IMR-90 (cell line): ENCODE measurements at regions not wholly inside any gene's neighbourhood (a gene's known extent, or its start where the extent isn't known, plus 50 kb on each side); places are given as distances from the start of the nearest gene placed in this dataset.

Experiments
- ATAC-seq: fragments of 200-7000 bp; cut with Tn5 transposase; 2 replicates; pipeline ENCODE4 v1.9.1; 2020; ENCODE audit warnings: low read depth, mild to moderate bottlenecking, moderate library complexity
- BruUV-seq: library from RNA; stranded (reverse); fragments of 400-500 nt; replicated peaks from 2 replicates; lab custom pipeline; 2021; lab: Mats Ljungman, UMichigan
- CTCF ChIA-PET: fragments of 300-600 bp; formaldehyde crosslinking; extraction: SDS; loops from one replicate; lab custom pipeline; 2021; ENCODE audit warnings: antibody characterized with exemption; lab: Yijun Ruan, JAX
- POLR2A ChIA-PET: fragments of 300-600 bp; sonication (Branson Sonifier 250); formaldehyde crosslinking; loops from one replicate; lab custom pipeline; 2022; ENCODE audit warnings: antibody characterized with exemption; ENCODE audit not compliant: unreplicated experiment; lab: Charles Lee
- DNase-seq: peaks from one replicate; pipeline ENCODE4 v3.0.0; 2013
- H2AFZ ChIP-seq: replicated peaks from 2 replicates; pipeline ENCODE3; 2013; ENCODE audit warnings: low read length, mild to moderate bottlenecking; ENCODE audit not compliant: poor library complexity
- H2AK5ac ChIP-seq: 2 replicates; pipeline ENCODE4 v1.6.1; 2013; ENCODE audit warnings: low read depth, low read length, inconsistent platforms
- H2AK9ac ChIP-seq: replicated peaks from 2 replicates; pipeline ENCODE3; 2013; ENCODE audit warnings: mild to moderate bottlenecking, low read depth, low read length, moderate library complexity; ENCODE audit not compliant: poor library complexity
- H2BK120ac ChIP-seq: 2 replicates; pipeline ENCODE4 v1.6.1; 2013; ENCODE audit warnings: low read depth, low read length, inconsistent platforms
- H2BK15ac ChIP-seq: 3 replicates; pipeline ENCODE4 v1.6.1; 2013; ENCODE audit warnings: low read depth, low read length, inconsistent platforms
- H2BK20ac ChIP-seq: 2 replicates; pipeline ENCODE4 v1.6.1; 2013; ENCODE audit warnings: low read depth, mild to moderate bottlenecking, inconsistent platforms, low read length, moderate library complexity
- H2BK5ac ChIP-seq: 2 replicates; pipeline ENCODE4 v1.6.1; 2013; ENCODE audit warnings: mild to moderate bottlenecking, low read depth, low read length, inconsistent platforms; ENCODE audit not compliant: poor library complexity, severe bottlenecking
- H3K14ac ChIP-seq: replicated peaks from 2 replicates; pipeline ENCODE4 v1.6.1; 2013; ENCODE audit warnings: low read depth, low read length, inconsistent platforms
- H3K18ac ChIP-seq: 2 replicates; pipeline ENCODE4 v1.6.1; 2013; ENCODE audit warnings: low read depth, low read length, control low read depth
- H3K23ac ChIP-seq: 2 replicates; pipeline ENCODE4 v1.6.1; 2013; ENCODE audit warnings: low read depth, low read length, inconsistent platforms
- H3K27ac ChIP-seq: 2 replicates; pipeline ENCODE4 v1.5.1; 2013; ENCODE audit warnings: mild to moderate bottlenecking, control low read depth, low read length; ENCODE audit not compliant: insufficient read depth
- H3K27me3 ChIP-seq: 2 replicates; pipeline ENCODE4 v1.6.1; 2013; ENCODE audit warnings: low read length; ENCODE audit not compliant: control insufficient read depth, insufficient read depth
- H3K36me3 ChIP-seq: 2 replicates; pipeline ENCODE4 v1.6.1; 2013; ENCODE audit warnings: low read length, mixed read lengths; ENCODE audit not compliant: control insufficient read depth, insufficient read depth
- H3K4ac ChIP-seq: 2 replicates; pipeline ENCODE4 v1.6.1; 2013; ENCODE audit warnings: low read depth, low read length, inconsistent platforms
- H3K4me1 ChIP-seq: 2 replicates; pipeline ENCODE4 v1.6.1; 2013; ENCODE audit warnings: low read length, mixed read lengths; ENCODE audit not compliant: control insufficient read depth, insufficient read depth
- H3K4me2 ChIP-seq: 2 replicates; pipeline ENCODE4 v1.6.1; 2013; ENCODE audit warnings: low read depth, mild to moderate bottlenecking, control low read depth, low read length, moderate library complexity
- H3K4me3 ChIP-seq: 2 replicates; pipeline ENCODE4 v1.5.1; 2013; ENCODE audit warnings: low read depth, mild to moderate bottlenecking, control low read depth, low read length, moderate library complexity; ENCODE audit not compliant: insufficient read depth
- H3K56ac ChIP-seq: 2 replicates; pipeline ENCODE4 v1.6.1; 2013; ENCODE audit warnings: low read length, inconsistent platforms; ENCODE audit not compliant: insufficient read depth; ENCODE audit errors: extremely low read depth
- H3K79me1 ChIP-seq, 2 experiments: 2 replicates each; pipeline ENCODE4 v1.6.1; 2013; ENCODE audit warnings: low read length in 2 of 2, inconsistent platforms in 1 of 2, low read depth in 1 of 2
- H3K9ac ChIP-seq: 2 replicates; pipeline ENCODE4 v1.6.1; 2013; ENCODE audit warnings: low read depth, low read length, control low read depth
- H3K9me1 ChIP-seq: 2 replicates; pipeline ENCODE4 v1.6.1; 2013; ENCODE audit warnings: low read length, inconsistent platforms; ENCODE audit not compliant: insufficient read depth
- H3K9me3 ChIP-seq: 2 replicates; pipeline ENCODE4 v1.6.1; 2013; ENCODE audit warnings: low read length; ENCODE audit not compliant: control insufficient read depth, insufficient read depth
- H4K20me1 ChIP-seq: 2 replicates; pipeline ENCODE4 v1.6.1; 2013; ENCODE audit warnings: low read length, inconsistent platforms; ENCODE audit not compliant: insufficient read depth
- H4K5ac ChIP-seq: 2 replicates; pipeline ENCODE4 v1.6.1; 2013; ENCODE audit warnings: mild to moderate bottlenecking, low read depth, low read length, control low read depth
- H4K8ac ChIP-seq, 2 experiments: 2 replicates each; pipeline ENCODE4 v1.6.1; 2013; ENCODE audit warnings: low read depth in 2 of 2, low read length in 2 of 2, control low read depth in 1 of 2, inconsistent platforms in 1 of 2
- H4K91ac ChIP-seq: 2 replicates; pipeline ENCODE4 v1.6.1; 2013; ENCODE audit warnings: low read depth, low read length, inconsistent platforms; ENCODE audit not compliant: insufficient read depth
- CEBPB ChIP-seq: IDR thresholded peaks from 2 replicates; pipeline ENCODE4 v1.6.1; 2012; ENCODE audit warnings: low read depth, low read length, improper control_type of control experiment
- ELK1 ChIP-seq: fragments of 150-350 bp; IDR thresholded peaks from 2 replicates; pipeline ENCODE4 v1.6.1; 2016; ENCODE audit warnings: low read depth, mild to moderate bottlenecking, low read length, moderate library complexity, borderline replicate concordance
- FOS ChIP-seq: fragments of 150-350 bp; IDR thresholded peaks from 2 replicates; pipeline ENCODE4 v1.6.1; 2016; ENCODE audit warnings: low read depth, low read length
- MAFK ChIP-seq: IDR thresholded peaks from 2 replicates; pipeline ENCODE4 v1.6.1; 2012; ENCODE audit warnings: low read depth, low read length, improper control_type of control experiment
- MAZ ChIP-seq: IDR thresholded peaks from 2 replicates; pipeline ENCODE4 v1.6.1; 2012; ENCODE audit warnings: low read depth, mild to moderate bottlenecking, low read length, improper control_type of control experiment, moderate library complexity, borderline replicate concordance
- MXI1 ChIP-seq: IDR thresholded peaks from 2 replicates; pipeline ENCODE4 v1.6.1; 2012; ENCODE audit warnings: low read depth, mild to moderate bottlenecking, low read length, moderate library complexity, borderline replicate concordance
- NFE2L2 ChIP-seq: fragments of 150-350 bp; IDR thresholded peaks from 2 replicates; pipeline ENCODE4 v1.6.1; 2016; ENCODE audit warnings: low read depth, mild to moderate bottlenecking, low read length
- POLR2A ChIP-seq: IDR thresholded peaks from 2 replicates; pipeline ENCODE4 v1.6.1; 2012; ENCODE audit warnings: mild to moderate bottlenecking, low read depth, low read length
- RAD21 ChIP-seq: IDR thresholded peaks from 2 replicates; pipeline ENCODE4 v1.6.1; 2012; ENCODE audit warnings: low read length, improper control_type of control experiment
- RCOR1 ChIP-seq: IDR thresholded peaks from 2 replicates; pipeline ENCODE4 v1.6.1; 2012; ENCODE audit warnings: mild to moderate bottlenecking, low read length, improper control_type of control experiment; ENCODE audit not compliant: insufficient replicate concordance
- RFX5 ChIP-seq: IDR thresholded peaks from 2 replicates; pipeline ENCODE4 v1.8.0; 2012; ENCODE audit warnings: low read depth, mild to moderate bottlenecking, low read length, moderate library complexity
- SMC3 ChIP-seq: fragments of 150-350 bp; IDR thresholded peaks from 2 replicates; pipeline ENCODE4 v1.6.1; 2016; ENCODE audit warnings: low read depth, mild to moderate bottlenecking, antibody characterized with exemption, low read length, moderate library complexity
- WGBS, 2 experiments: methylation state at CpG; one replicate each; pipeline versions ENCODE4 v1.1.5 to v1.1.7; 2013; ENCODE audit warnings: missing lambda C conversion rate in 2 of 2; ENCODE audit not compliant: insufficient read length in 1 of 2; ENCODE audit errors: extremely low coverage in 2 of 2; 5-methylcytosine and 5-hydroxymethylcytosine counted together
- dilution Hi-C: fragments of 300-500 bp; cut with HindIII; formaldehyde crosslinking; loops from one replicate; pipeline ENCODE4 v1.14.3; 2018; ENCODE audit warnings: low sequenced_read_pairs; ENCODE audit not compliant: unreplicated experiment
- in situ Hi-C: fragments of 300-500 bp; cut with MboI; formaldehyde crosslinking; loops from 3 replicates; pipeline ENCODE4 v1.14.3; 2019; ENCODE audit warnings: low sequenced_read_pairs, inconsistent platforms, mixed read lengths
- intact Hi-C: fragments of 100-400 bp; cut with micrococcal nuclease; formaldehyde crosslinking; loops from 2 replicates; pipeline ENCODE4 v1.10.0; 2022
- TF ChIP-seq, protein P1 (sequence below): fragments of 150-350 bp; IDR thresholded peaks from 2 replicates; pipeline ENCODE4 v1.6.1; 2017; ENCODE audit warnings: mild to moderate bottlenecking, antibody characterized with exemption, low read length, low read depth
- TF ChIP-seq, protein P2 (sequence below): conservative IDR thresholded peaks from 2 replicates; pipeline ENCODE4 v1.5.1; 2012; ENCODE audit warnings: mild to moderate bottlenecking, low read depth, low read length, improper control_type of control experiment

GRCh38 chr4:29734343-29735213, 985.6 kb upstream of the PCDH7 start (continued):
- TF ChIP-seq RAD21 = no peak

- H3K4me1 ChIP-seq = no peaks in the 10 kb centered on the region
- H4K8ac ChIP-seq = no peak overlapping the region
- no peaks in the 10 kb centered on the region for H3K79me1 ChIP-seq
- H3K4me3 ChIP-seq = no peak overlapping the region
- H2BK120ac ChIP-seq = no peak overlapping the region
- dilution Hi-C loops = no loop called here
- no peak overlapping the region for H3K18ac ChIP-seq
- no peak overlapping the region for H3K27ac ChIP-seq
- DNase-seq (no peak), ATAC-seq (no peak)
- no peak overlapping the region for H3K14ac ChIP-seq
- H2AK9ac ChIP-seq = no peak overlapping the region
- H2BK15ac ChIP-seq = no peak overlapping the region
- no peak overlapping the region for H3K23ac ChIP-seq
- intact Hi-C loops = no loop called here
- ChIA-PET POLR2A (no interaction called here), CTCF (no interaction called here)
- no peak overlapping the region for H3K4ac ChIP-seq
- no peak overlapping the region for H2AK5ac ChIP-seq
- in situ Hi-C loops = no loop called here
- no peaks in the 10 kb centered on the region for H3K36me3 ChIP-seq
- H2BK20ac ChIP-seq = no peak overlapping the region
- H3K4me2 ChIP-seq = no peak overlapping the region
- no peaks in the 10 kb centered on the region for H3K27me3 ChIP-seq
- H3K56ac ChIP-seq = no peak overlapping the region
- no peaks in the 10 kb centered on the region for H3K9me3 ChIP-seq
- H3K9ac ChIP-seq = no peak overlapping the region
- no CpG with 5 or more reads among the region's 3 CpGs for WGBS, 2 experiments
- H4K20me1 ChIP-seq = no peaks in the 10 kb centered on the region
- no peak overlapping the region for H2BK5ac ChIP-seq
- no peak overlapping the region for H4K5ac ChIP-seq
- H2AFZ ChIP-seq = no peak overlapping the region
- no TSS peak for BruUV-seq
- no peaks in the 10 kb centered on the region for H3K9me1 ChIP-seq
- no peak overlapping the region for H4K91ac ChIP-seq
- TF ChIP-seq MAFK (no peak), SMC3 (no peak), CEBPB (no peak), ELK1 (no peak), MAZ (no peak), RCOR1 (no peak), POLR2A (no peak), NFE2L2 (no peak), MXI1 (no peak), FOS (no peak), RFX5 (no peak)
- TF ChIP-seq, protein P1, sequence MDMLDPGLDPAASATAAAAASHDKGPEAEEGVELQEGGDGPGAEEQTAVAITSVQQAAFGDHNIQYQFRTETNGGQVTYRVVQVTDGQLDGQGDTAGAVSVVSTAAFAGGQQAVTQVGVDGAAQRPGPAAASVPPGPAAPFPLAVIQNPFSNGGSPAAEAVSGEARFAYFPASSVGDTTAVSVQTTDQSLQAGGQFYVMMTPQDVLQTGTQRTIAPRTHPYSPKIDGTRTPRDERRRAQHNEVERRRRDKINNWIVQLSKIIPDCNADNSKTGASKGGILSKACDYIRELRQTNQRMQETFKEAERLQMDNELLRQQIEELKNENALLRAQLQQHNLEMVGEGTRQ = no peak
- TF ChIP-seq, protein P2, sequence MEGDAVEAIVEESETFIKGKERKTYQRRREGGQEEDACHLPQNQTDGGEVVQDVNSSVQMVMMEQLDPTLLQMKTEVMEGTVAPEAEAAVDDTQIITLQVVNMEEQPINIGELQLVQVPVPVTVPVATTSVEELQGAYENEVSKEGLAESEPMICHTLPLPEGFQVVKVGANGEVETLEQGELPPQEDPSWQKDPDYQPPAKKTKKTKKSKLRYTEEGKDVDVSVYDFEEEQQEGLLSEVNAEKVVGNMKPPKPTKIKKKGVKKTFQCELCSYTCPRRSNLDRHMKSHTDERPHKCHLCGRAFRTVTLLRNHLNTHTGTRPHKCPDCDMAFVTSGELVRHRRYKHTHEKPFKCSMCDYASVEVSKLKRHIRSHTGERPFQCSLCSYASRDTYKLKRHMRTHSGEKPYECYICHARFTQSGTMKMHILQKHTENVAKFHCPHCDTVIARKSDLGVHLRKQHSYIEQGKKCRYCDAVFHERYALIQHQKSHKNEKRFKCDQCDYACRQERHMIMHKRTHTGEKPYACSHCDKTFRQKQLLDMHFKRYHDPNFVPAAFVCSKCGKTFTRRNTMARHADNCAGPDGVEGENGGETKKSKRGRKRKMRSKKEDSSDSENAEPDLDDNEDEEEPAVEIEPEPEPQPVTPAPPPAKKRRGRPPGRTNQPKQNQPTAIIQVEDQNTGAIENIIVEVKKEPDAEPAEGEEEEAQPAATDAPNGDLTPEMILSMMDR = no peak
Observed at GRCh38 chr4:29756966-29757365, 963.2 kb upstream of the PCDH7 start.
